Activated CD4-positive, CD25-positive, alpha-beta regulatory T cell treated with anti-CD3 and anti-CD28 coated beads, Interleukin-2, amount 50 U/mL, for 72 hours (primary cell): ENCODE measurements at regions not wholly inside any gene's neighbourhood (a gene's known extent, or its start where the extent isn't known, plus 50 kb on each side); places are given as distances from the start of the nearest gene placed in this dataset.
"Not testable (repeated sequence)": the region's sequence is repeated elsewhere in the genome, so short reads cannot be mapped to it uniquely, and the experiment has no call there.

Source experiments
- DNase-seq: peaks from one replicate; pipeline ENCODE4 v3.0.0; 2021

DNA sequence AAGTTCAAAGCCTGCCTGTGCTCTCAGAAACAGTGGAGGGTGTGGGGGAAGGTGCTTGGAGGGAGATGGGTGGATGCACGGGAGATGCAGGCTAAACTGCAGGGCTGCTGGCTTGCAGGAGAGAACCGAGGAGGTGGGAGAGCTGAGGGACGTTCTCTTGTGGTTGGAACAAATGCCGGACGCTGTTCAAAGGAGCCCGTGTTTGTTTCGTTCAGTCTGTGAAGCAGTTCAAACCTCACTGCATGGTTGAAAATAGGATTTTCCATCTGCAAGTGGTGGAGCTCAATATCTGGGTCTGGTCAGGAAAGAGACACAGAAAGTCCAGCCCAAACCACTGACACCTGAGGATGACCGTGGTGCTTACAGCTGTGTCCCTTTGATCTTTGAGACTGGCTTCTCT, 1241.8 kb downstream of the TMEM121 start:
- not testable (repeated sequence) for DNase-seq

- not testable (repeated sequence) for DNase-seq
Observed at GRCh38 chr14:106768972-106769700, 1242.8 kb downstream of the TMEM121 start.

- not testable (repeated sequence) for DNase-seq
Observed at GRCh38 chr14:106770158-106770672, 1243.8 kb downstream of the TMEM121 start.

DNA sequence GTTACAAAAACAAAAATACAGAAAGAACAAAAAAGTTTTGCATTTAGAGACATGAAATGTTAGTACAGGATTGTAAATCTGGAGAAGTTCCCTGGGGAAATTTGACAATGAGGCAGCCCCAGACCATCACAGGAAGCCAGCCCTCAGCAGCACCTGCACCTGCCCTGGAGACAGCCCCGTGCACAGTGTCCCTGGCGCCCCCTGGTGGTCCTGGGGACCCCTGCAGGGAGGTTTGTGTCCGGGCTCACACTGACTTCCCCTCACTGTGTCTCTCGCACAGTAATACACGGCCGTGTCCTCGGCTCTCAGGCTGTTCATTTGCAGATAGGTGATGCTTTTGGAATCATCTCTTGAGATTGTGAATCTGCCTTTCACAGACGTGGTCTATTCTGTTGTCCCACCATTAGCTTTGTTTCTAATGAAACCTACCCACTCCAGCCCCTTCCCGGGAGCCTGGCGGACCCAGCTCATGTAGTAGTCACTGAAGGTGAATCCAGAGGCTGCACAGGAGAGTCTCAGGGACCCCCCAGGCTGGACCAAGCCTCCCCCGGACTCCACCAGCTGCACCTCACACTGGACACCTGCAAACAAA, 1248.6 kb downstream of the TMEM121 start:
- DNase-seq = peak; percentile 78

DNA sequence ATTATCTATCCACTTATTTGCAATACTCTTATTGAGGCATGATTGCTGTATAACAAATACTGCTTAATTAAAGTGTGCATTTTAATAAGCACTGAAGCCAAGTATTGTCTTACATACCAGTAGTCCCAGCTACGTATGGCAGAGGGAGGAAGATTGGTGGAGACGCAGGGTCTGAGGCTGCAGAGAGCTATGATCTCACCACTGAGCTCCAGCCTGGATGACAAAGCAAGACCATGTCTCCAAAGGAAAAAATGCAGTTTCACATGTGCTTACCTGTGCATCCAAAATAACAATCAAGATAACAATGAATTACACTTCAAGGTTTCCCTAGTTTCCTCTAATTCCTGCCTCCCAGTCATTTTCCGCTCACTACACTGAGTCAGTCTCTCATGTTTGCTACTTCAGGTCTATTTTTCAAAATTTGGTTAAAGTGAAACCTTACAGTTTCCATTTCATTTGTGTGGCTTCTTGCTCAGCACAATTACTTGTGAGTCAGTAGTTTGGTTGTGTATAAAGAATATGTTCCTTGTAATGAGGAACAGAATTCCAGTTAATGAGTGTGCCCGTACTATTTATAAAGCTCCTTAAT, 1250.1 kb downstream of the TMEM121 start:
- no peak for DNase-seq

- DNase-seq = no peak
Observed at GRCh38 chr14:106778986-106779385, 1252.6 kb downstream of the TMEM121 start.

GRCh38 chr14:106786697-106787096, 1260.3 kb downstream of the TMEM121 start:
- DNase-seq = no peak

DNA sequence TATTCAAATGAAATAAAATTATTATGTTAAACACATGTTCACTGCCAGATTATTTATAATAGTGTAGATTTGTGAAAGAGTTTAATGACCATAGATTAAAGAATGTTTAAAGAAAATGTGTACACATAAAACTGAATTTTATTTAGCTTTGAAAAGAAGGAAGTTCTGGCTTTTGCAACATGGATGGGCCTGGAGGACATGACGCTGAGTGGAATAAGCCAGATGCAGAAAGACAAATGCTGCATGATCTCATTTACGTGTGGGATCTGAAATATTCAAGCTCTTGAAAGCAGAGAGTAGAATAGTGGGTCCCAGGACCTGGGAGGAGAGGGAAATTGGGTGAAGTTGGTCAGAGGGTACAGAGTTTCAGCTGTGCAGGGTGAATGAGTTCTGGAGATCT, 1261.2 kb downstream of the TMEM121 start:
- DNase-seq = no peak

- DNase-seq = no peak
Observed at GRCh38 chr14:106788534-106788933, 1262.2 kb downstream of the TMEM121 start.

DNA sequence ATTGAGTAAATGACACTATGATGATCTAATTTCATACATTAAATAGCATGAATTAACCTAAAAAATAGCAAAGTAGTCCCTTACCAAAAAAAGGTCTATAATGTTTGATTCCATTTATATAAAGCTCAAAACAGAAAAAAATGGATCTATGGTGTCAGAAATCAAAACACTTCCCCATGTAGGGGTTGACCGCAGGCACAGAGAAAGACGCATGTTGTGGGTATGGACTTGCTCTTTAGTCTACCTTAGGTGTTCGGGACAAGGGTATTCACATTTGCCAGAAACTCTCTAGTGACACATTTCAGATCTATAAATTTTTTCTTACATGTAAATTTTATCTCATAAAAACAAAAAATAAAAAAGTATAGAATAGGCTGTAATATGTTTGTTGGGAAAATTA, 1262.9 kb downstream of the TMEM121 start:
- no peak for DNase-seq

DNA sequence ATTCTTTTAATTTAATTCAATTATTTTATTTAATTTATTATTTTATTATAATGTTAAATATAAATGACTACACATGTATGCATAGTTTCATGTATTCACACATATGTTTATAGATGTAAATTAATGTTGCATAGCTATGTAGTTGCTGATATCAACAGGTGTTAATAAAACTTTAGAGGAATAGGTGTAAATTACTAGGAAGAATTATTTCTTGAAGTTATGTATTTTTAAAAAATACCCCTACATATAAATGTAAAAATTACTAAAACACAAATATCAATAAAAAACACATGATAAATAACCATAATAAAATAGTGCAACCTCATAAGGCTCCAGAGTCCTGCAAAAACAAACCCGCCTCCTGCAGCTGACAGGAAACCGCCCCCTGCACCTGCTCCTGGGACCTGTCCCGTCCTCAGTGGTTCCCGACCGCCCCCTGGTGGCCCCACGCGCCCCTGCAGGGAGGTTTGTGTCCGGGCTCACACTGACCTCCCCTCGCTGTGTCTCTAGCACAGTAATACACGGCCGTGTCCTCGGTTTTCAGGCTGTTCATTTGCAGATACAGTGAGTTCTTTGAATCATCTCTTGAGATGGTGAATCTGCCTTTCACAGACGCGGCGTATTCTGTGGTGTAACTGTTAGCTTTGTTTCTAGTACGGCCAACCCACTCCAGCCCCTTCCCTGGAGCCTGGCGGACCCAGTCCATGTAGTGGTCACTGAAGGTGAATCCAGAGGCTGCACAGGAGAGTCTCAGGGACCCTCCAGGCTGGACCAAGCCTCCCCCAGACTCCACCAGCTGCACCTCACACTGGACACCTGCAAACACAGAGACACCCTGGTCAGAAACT, 1264.0 kb downstream of the TMEM121 start:
- peak; percentile 80 for DNase-seq

DNA sequence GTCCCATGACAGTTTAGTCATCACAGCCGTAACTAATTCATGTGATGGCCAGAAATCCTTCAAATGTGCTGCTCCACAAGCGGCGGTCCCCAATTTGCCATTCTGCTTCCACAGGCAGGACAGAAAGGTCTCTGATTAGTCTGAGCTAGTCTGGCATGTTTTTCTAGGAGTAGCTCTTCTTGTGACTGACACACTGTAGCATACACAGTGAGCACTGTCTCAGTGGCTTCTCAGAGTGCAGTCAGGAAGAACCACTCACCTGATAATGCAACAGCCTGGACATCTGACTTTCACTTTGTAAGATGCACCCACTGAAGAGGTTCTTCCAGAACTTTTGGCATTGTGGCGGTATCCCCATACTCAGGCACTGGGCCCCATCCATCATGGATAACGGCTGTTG, 1266.2 kb downstream of the TMEM121 start:
- no peak for DNase-seq

DNA sequence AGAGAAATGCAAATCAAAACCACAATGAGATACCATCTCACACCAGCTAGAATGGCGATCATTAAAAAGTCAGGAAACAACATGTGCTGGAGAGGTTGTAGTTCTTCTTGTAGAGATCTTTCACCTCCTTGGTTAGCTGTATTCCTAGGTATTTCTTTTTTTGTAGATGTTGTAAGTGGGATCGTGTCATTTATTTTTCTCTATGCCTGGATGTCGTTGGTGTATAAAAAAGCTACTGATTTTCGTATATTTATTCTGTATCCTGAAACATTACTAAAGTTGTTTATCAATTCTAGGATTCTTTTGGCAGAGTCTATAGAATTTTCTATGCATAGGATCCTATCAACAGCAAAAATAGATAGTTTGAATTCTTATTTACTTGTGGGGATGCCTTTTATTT, 1271.8 kb downstream of the TMEM121 start:
- DNase-seq = not testable (repeated sequence)

DNA sequence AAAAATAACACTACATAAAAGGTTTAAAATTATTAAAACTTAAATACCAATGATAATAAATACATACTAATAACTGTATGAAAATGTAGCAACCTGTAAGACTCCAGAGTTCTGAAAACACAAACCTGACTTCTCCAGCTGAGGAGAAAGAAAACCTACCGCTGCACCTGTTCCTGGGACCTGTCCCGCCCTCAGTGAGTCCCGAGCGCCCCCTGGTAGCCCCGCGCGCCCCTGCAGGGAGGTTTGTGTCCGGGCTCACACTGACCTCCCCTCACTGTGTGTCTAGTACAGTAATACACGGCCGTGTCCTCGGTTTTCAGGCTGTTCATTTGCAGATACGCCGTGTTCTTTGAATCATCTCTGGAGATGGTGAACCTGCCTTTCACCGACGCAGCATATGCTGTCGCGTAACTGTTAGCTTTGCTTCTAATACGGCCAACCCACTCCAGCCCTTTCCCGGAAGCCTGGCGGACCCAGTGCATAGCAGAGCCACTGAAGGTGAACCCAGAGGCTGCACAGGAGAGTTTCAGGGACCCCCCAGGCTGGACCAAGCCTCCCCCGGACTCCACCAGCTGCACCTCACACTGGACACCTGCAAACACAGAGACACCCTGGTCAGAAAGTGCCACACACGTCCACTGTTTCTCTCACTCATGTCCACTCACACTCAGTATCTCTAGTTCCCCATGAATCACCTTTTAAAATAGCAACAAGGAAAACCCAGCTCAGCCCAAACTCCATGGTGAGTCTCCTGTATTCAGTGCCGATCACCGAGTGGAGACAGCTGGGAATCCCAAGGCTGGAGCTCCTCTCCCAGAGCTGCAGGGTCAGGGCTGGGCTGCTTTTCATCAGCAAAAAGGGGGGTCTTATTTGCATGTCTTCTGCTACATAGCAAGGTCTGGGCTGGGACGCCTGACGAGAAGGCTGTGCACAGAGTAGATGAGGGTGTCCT, 1276.3 kb downstream of the TMEM121 start:
- no peak for DNase-seq

DNA sequence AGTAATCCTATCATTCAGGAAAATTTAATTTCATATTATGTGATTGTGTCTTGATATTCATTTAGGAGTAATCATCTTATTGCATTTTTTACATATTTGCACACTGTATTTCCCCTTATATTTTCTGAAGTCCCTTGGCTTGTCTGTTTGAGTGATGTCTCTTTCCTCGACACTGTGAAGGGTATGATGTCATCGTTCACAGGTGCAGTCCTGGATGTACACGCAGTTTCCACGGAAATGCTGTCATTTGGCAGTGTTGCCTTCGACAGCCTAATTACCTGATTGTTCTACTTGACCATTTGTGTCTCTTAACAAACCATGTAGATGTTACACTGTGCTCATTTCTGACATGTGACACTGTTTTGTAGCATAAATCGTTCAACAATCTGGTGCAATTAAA, 1277.0 kb downstream of the TMEM121 start:
- DNase-seq = no peak

DNA sequence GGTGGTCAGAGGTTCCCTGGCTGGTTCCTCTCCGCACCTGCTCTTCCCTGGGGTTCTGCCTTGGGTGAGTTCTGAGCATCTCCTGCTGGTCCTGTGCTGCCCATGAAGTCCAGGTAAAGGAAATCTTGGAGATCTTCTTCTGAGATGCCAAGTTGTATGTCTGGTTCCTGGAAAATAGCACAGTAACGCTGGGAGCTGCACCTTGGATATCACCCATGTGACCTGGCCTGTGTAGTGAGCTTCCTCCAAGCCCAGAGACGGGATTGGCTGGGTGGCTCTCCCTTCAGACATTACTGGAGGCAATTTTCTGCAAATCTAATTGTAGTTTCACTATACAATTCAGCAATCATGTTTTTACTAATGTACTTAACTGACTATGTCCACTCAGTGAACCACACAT, 1281.1 kb downstream of the TMEM121 start:
- DNase-seq = no peak

GRCh38 chr14:106808458-106808857, 1282.1 kb downstream of the TMEM121 start:
- no peak for DNase-seq

- DNase-seq = no peak
Observed at GRCh38 chr14:106808907-106809306, 1282.5 kb downstream of the TMEM121 start.

- DNase-seq = no peak
Observed at GRCh38 chr14:106809615-106810014, 1283.2 kb downstream of the TMEM121 start.

DNA sequence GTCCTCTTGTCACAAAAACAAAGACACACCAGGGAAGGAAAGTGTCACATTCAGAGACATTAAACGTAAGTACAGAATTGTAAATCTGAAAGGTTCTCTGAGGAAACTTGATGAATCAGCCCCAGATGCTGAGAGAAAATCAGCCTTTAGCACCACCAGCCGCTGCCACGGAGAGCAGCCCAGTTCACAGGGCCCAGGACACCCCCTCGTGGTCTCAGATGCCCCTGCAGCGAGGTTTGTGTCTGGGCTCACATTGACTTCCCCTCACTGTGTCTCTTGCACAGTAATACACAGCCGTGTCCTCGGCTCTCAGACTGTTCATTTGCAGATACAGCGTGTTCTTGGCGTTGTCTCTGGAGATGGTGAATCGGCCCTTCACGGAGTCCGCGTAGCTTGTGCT, 1283.8 kb downstream of the TMEM121 start:
- not testable (repeated sequence) for DNase-seq

- no peak for DNase-seq
Observed at GRCh38 chr14:106811162-106811561, 1284.8 kb downstream of the TMEM121 start.
